C4-2B (cell line): ENCODE measurements at regions not wholly inside any gene's neighbourhood (a gene's known extent, or its start where the extent isn't known, plus 50 kb on each side); places are given as distances from the start of the nearest gene placed in this dataset.
"Not testable (repeated sequence)": the region's sequence is repeated elsewhere in the genome, so short reads cannot be mapped to it uniquely, and the experiment has no call there.

Experiments used
- H3K27ac ChIP-seq: fragments of 450-650 bp; 2 replicates; pipeline ENCODE4 v1.5.1; 2017
- CTCF ChIP-seq: fragments of 450-650 bp; conservative IDR thresholded peaks from 2 replicates; pipeline ENCODE4 v1.5.1; 2017; ENCODE audit warnings: mild to moderate bottlenecking
- ZFX ChIP-seq: fragments of 450-650 bp; IDR thresholded peaks from 2 replicates; pipeline ENCODE4 v1.6.1; 2017

- TF ChIP-seq ZFX (no peak), CTCF (no peak)
- no peak overlapping the region for H3K27ac ChIP-seq
Measured at GRCh38 chr2:144630459-144631215, 110.7 kb upstream of the ZEB2 start.

- H3K27ac ChIP-seq = no peak overlapping the region
- TF ChIP-seq CTCF = no peak
- no peak for TF ChIP-seq ZFX
Measured at GRCh38 chr2:144629935-144630334, 110.0 kb upstream of the ZEB2 start.

GRCh38 chr2:144628566-144628965 lies 108.6 kb upstream of the ZEB2 start:
- TF ChIP-seq ZFX (no peak), CTCF (no peak)
- no peak overlapping the region for H3K27ac ChIP-seq

- no peak overlapping the region for H3K27ac ChIP-seq
- TF ChIP-seq ZFX (no peak), CTCF (no peak)
Measured at GRCh38 chr2:144625626-144626025, 105.7 kb upstream of the ZEB2 start.

- H3K27ac ChIP-seq = no peak overlapping the region
- TF ChIP-seq ZFX (no peak), CTCF (no peak)
Measured at GRCh38 chr2:144625226-144625625, 105.3 kb upstream of the ZEB2 start.

GRCh38 chr2:144624451-144624850 lies 104.5 kb upstream of the ZEB2 start:
- no peak for TF ChIP-seq ZFX
- TF ChIP-seq CTCF = no peak
- H3K27ac ChIP-seq = no peak overlapping the region

GRCh38 chr2:144622373-144622772 lies 102.5 kb upstream of the ZEB2 start:
- not testable (repeated sequence) for H3K27ac ChIP-seq

- TF ChIP-seq CTCF (no peak), ZFX (no peak)
Measured at GRCh38 chr2:144621266-144621665, 101.3 kb upstream of the ZEB2 start.

More at GRCh38 chr2:144621266-144621665, 101.3 kb upstream of the ZEB2 start:
- H3K27ac ChIP-seq = no peak overlapping the region
